CMK (cell line): ENCODE measurements at regions not wholly inside any gene's neighbourhood (a gene's known extent, or its start where the extent isn't known, plus 50 kb on each side); places are given as distances from the start of the nearest gene placed in this dataset.
"Not testable (repeated sequence)": the region's sequence is repeated elsewhere in the genome, so short reads cannot be mapped to it uniquely, and the experiment has no call there.

ENCODE experiments used
- DNase-seq: peaks from one replicate; pipeline ENCODE4 v3.0.0-alpha.2; 2010; ENCODE audit warnings: low read depth

DNA sequence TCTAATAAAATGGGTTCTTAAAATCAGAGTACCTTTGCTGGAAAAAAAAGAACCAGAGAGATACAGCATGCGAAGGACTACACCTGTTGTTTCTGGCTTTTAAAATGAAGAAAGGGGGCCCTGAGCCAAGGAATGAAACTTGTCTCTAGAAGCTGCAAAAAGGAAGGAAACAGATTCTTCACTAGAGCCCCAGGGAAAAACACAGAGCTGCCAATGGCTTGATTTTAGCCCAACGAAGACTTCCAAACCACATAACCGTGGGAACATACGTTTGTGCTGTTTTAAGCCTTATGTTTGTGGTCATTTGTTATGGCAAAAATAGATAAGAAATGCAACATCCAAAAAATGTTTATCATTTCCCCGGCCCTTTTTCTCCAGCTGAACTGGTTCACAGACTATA, 780.0 kb downstream of the SORCS1 start:
- DNase-seq = no peak

DNA sequence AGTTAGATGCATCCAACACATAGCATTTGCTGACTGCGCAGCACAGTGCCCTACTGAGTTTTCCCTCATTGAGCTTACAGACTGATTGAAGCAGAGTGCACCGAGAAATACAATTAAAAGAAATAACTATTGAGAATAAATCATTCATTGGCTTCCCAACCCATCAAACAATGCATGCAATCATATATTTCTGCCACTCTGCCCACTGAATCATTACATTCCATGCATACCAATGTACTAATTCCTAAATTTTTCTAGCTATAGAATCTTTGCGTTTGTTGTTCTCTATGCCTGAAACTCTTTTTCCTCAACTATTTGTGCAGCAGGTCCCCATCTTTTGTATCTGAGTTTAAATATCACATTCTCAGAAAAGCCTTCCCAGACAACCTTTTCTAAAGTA, 783.8 kb downstream of the SORCS1 start:
- no peak for DNase-seq

DNA sequence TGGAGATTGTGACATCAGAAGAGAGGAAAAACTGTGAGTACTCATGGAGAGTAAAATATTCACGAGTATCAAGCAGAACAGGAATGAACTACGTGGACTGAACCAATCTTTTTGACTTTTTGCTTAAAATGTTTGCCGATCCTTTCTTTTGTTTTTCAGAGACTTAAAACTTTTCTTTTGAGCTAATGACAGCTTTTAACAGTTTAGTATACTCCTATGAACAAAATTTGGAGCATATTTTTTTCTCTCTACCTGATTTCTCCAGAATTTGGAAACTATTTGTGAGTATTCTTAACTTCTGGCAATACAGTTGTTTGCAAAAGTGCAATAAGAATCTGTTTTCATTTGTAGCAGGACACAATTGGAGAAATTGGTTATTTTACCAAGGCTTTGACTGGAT, 786.3 kb downstream of the SORCS1 start:
- DNase-seq = no peak

DNA sequence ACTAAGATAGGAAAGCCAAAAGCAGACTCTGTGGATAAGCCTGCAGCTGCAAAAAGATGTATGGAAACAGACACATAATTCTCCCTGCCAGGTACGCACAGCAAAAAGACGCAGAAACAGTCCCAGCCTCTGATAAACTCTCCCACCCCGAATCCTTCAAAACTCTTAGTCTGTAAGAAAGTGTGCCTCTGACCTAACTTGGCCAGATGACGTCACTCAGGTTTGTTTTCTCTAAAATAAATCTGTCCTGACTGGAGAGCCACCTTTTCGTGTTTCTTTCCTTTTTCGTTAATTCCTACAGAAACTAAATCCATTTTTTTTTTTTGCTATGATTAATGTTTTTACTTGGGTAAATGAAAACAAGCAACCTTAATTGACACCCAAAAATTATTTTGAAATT, 793.8 kb downstream of the SORCS1 start:
- DNase-seq = no peak

DNA sequence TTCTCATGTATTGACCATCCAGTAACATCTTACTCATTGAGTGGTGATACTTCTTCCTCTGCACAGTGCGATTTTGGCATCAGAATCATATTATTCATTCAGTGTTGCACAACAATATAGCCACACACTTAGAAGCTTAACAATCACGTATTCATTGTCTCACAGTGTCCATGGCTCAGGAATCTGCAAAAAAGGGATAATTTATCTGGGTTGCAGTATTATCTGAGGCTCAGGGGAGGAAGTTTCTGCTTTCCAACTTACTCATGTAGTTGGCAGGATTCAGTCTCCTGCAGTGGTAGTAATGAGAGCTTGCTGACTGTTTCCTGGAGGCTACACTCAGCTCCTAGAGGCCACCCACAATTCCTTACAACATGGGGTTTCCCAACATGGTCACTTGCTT, 803.6 kb downstream of the SORCS1 start:
- DNase-seq = no peak

DNA sequence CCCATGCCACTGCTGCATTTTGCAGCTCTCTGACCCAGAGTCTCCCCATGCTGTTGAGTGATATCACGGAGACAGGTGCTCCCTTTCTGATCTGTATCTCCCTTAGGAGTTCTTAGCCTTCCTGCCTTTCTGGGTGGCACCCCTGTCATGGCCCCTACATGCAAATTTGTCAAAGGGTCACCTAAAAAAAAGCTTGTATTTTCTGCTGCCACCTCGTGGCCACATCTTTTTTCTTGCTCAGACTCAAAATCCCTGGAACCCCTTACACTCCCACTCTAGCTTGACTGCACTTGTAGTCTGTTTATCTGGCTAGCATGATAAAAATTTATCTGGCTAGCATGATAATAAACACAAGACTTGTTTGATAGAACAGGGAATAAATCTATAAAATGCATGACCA, 809.1 kb downstream of the SORCS1 start:
- peak; percentile 3 for DNase-seq

DNA sequence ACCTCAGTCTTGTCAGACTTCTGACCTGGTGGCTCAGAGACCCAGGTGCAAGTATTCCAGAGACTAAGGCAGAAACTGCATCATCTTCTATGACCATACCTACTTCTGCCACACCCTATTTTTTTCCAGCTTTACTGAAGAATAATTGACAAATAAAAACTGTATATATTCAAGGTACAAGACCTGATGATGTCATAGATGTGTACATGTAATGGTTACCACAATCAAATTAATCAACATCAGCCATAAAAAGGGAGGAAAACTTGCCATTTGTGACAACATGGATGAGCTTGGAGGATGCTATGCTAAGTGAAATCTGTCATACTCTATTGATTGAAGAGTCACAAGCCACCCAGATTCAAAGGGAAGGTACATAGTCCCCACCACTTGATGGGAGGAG, 815.6 kb downstream of the SORCS1 start:
- DNase-seq = no peak

DNA sequence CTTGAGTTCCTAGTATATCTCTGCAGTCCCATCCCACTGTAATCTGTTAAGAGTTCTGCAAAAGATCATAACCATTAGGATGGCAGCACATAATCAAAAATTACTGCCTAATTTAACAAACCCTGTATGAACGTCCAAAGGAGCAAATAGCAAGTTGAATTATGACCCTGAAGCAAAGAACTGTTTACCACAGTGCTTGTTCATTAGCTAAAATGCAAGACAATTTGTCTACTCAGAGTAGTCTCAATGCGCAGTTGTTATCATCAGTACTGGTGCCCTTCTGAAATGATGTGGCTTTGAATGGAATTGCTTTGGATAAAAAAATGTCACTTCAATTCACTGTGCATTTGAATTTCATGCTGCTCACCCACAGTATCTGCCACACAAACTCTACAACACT, 817.0 kb downstream of the SORCS1 start:
- DNase-seq = no peak

DNA sequence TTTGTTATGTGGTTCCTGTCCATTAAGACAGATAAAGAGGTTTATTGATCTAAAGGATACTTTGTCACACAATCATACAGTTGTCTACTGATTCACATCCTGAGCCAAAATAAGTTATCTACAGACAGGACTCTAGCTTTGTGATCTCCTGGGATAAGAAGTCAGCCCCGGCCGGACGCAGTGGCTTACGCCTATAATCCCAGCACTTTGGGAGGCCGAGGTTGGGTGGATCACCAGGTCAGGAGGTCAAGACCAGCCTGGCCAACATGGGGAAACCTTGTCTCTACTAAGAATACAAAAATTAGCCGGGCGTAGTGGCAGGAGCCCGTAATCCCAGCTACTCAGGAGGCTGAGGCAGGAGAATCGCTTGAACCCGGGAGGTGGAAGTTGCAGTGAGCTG, 821.0 kb downstream of the SORCS1 start:
- DNase-seq = not testable (repeated sequence)

DNA sequence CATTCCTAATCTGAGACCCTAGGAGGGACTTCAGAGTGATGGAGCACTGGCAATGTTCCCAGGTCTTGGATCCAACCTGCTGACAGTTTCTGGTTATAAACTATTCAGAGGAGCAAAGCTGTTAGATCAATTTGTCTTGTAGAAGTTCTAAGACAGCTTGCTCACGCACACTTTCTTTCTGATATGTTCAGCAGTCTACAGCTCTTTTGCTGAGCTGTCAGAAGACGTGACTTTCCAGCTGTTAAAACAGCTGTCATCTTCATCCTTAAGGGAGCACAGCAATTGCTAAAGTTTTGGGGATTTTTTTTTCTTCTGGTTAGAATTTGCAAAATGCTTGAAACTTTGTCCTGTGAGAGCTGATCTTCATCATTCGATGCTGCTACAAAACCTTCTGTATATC, 823.1 kb downstream of the SORCS1 start:
- no peak for DNase-seq

DNA sequence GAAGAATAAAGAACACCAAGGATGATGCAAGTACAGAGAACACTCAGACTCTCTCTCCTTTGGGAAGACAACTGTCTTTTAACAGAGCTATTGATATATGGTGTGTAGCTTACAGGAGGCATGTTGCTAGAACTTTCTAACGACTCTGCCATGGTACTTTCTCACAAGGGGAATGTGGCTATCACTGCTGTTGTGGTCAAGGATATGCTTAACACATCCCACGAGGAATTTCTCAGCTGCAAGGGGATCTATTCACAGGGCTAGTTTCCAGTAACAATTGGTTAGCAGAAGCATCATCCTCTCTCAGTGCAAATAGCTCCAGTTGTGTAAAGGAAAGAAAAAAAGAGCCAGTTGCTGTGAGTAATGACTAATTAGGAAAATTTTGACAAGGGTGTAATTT, 826.0 kb downstream of the SORCS1 start:
- DNase-seq = no peak

DNA sequence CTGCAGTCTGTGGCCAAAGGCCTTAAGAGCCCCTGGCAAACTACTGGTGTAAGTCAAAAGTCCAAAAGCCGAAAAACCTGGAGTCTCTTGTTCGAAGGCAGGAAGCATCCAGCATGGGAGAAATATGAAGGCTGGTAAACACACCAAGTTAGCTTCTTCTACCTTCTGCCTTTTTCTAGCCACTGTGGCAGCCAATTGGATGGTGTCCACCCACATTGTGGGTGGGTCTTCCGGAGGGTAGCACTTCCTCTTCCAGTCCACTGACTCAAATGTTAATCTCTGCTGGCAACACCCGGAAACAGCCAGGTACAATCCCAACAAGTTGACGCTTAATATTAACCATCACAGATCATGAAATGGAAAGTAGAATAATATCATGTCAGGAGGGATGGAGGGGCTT, 827.6 kb downstream of the SORCS1 start:
- no peak for DNase-seq

DNA sequence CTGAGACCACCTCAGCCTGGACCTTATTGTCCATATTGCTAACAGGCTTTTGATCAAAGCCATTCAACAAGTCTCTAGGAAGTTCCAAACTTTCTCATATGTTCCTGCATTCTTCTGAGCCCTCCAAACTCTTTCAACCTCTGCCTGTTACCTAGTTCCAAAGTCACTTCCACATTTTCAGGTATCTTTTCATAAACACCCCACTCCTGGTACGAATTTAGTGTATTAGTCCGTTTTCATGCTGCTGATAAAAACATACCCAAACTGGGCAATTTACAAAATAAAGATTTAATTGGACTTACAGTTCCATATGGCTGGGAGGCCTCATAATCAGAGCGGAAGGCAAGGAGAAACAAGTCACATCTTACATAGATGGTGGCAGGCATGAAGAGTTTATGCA, 836.8 kb downstream of the SORCS1 start:
- no peak for DNase-seq

DNA sequence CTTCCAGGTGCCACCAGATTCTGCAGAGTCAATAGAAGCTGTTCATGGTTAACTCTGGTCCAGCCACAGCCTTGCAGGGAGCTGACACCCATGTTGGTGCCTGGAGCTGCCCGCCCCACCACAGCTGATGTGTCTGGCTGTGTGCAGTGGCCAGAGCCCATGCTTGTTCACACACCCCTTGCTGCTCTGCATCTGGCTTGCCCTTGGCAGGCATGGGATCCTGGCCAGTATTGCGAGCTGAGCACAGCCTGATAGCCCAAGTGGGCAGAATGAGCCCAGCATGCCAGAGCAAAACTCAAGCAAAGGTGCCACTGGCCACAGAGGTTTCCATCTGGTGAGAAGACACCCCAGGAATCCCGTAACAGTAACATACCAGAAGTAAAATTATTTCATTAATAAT, 843.6 kb downstream of the SORCS1 start:
- DNase-seq = no peak

DNA sequence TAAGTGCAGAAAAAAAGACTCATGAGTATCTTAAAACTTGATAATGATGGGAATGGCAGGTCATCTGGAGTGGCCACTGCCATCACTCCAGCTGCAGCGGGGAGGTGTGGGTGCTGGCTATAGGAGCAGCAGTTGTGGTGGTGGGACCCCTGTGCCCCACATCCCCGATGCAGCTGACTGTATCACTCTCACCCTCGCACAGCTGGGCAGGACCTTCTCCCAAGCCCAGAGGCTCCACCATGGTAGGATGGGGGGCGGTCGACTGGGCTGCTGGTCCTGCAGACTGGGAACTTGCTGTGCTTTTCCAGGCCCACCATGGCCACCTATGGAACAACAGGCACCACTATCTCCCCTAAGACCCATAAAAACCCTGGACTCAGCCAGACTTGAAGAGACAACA, 844.4 kb downstream of the SORCS1 start:
- no peak for DNase-seq

DNA sequence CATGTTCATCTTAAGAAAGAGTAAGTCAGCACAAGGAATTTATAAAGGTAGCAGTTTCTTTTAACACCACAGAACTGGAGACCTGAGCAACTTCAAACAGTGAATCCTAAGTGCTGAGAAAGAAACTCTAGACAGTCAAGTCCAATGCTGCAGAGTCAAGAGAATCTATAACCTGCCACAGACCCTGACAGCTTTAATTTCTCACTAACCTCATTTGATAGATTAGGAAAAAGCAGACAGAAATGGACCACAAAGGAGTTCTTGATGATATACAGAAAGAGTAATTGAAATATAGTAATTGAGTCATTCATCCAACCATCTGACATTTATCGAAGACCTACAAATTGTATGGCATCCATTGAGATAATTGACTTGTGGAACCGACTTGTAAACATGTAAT, 847.0 kb downstream of the SORCS1 start:
- no peak for DNase-seq

DNA sequence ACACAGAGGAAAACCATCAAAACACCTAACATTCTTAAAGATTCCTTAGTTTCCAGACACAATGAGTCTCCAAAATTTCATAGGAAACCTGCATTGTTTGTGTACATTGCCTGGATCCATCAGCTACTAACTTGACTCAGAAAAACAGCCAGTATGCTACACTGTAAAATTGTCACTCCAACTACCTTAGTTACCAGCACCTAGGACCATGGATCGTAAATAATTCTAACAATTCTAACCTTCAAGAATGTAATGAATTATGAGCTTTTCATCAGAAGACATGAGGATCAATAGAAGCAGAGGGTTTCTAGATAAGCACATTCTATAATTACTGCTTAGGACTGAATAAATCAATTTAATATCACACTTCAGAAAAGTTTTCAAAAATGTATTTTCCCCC, 851.5 kb downstream of the SORCS1 start:
- DNase-seq = no peak

DNA sequence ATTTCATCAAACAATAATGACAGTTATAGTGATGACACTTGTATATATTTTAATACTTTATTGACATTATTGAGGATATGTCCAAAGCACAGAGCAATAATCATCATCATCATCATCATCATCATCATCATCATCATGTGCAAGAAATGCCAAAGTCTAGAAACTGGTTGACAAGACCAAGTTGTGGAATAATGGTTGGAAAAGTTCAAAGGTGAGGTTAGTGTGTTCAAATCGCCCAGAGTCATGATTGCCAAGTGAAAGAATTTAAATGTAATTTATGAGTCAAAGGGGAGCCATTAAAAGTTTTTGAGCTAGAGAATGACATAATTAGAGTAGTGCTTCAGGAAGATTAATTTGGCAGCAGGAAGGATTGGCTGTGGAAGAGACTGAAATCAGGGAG, 852.4 kb downstream of the SORCS1 start:
- no peak for DNase-seq

DNA sequence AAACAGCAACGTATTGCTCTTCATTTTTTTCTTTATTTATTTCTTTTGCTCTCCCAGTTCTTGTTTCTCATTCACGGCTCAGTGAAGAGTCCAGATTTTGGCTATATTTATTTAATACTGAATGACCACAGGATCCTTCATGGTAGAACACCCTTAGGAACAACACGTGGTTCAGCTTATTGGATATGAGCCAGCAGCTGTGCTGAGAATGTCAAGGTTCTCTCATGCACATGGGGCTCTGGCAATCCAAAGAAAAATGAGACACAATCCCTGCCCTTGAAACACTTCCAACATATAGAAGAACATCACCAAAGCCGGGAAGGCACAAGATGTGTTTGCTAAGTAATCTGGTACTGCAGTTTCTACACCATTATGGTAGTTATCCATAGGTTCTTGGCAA, 852.9 kb downstream of the SORCS1 start:
- no peak for DNase-seq

DNA sequence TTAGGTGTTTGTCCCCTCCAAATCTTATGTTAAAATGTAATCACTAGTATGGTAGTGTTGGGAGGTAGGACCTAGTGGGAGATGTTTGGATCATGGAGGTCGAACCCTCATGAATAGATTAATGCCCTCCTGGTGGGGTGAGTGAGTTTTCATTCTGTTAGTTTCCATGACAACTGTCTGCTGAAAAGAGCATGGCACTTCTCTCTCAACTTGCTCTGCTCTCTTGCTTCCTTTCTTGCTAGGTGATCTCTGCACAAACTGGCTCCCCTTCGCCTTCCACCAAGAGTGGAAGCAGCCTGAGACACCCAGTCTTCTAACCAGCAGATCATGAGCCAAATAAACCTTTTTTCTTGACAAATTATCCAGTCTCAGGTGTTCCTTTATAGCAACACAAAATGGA, 853.9 kb downstream of the SORCS1 start:
- DNase-seq = no peak

DNA sequence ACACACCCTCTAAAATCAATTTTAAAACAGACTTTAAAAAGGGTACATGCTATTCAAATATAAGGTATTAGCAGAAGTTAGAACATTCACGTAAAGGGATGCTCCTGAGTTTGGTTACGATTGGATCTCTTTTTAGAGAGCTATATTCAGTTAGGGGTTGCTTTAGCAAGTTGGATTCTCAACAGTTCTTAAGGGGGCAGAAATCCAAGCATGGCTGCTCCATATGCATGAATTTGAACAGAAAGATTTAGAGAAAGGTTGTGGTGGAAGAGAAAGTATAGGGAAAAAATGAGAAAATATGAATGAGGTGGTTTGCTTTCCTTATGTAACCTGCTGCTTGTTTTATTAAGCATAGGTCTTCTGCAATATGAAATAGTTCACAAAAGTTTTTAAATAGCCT, 855.1 kb downstream of the SORCS1 start:
- no peak for DNase-seq

DNA sequence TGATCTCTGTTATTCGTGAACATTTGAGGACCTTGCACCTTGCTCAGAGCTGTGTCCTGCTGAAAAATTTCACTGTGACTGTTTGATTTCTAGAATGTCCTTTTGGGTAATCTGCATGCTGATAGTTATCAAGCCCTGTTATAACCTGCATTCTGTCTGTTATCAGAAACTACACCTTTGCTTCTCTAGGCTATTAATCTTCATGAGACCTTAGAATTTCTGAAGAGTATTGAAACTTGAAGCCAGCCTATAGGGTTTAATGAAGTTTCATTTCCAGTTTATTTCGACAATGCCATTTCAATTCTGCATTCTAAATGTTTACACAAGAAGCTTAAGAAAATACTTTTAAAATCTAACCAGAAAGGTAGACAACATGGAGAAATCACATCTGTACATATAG, 856.2 kb downstream of the SORCS1 start:
- DNase-seq = no peak

DNA sequence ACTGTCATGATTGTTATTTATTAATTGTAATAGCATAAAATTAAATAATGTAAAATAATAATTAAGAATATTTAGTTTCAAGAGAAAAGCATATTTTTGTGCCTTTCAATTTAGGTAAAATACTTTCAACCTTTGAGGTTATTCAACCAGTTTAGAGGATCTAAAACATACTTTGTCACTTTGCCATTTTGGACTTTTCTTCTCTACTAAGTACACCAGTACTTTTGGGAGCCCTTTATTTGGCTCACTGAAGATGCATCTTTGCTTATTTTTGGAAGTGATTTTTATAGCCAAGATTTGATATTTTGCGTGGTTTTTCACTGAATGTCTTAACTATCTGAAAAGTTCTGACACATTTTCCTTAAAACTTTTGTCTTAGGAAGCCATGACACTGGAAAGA, 860.5 kb downstream of the SORCS1 start:
- no peak for DNase-seq

DNA sequence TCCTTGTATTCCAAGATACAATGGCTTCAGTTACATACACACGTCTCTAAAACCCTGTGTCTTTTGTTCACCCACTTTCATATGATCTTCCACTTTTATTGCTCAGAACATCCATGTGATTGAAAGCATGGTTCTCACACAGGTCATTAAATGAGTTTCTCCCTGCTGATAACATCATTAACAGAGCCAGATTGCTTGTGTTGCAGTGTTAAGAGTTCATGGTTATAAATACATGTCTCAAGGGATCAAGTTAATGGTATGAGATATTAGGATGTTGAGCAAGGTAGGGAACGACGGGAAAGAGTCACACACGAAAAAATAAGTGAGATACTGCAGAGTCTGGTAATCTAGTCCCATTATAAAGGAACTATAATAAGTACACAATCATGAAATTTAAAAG, 861.5 kb downstream of the SORCS1 start:
- DNase-seq = no peak

DNA sequence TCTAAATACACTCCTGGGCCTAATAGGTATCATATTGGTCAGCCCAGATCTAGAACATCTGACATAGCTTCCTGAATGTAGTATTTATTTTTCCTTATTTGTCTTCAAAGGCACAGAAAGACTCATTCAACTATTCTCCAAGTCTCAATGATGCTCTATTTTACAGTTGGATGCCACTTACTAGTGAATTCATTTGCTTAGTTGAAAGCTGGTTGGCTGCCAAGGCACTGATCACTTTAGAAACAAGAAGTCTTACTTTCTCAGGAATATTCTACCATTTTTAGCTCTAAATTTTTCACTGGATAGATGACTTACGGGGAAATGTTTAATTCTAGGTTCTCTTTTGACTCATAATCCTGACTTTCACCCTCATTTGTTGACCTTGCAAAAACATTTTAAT, 863.4 kb downstream of the SORCS1 start:
- DNase-seq = no peak
